Neural progenitor cell (in vitro differentiated cells): ENCODE measurements at regions not wholly inside any gene's neighbourhood (a gene's known extent, or its start where the extent isn't known, plus 50 kb on each side); places are given as distances from the start of the nearest gene placed in this dataset.

Experiments
- DNase-seq: peaks from one replicate; pipeline ENCODE4 v3.0.0-alpha.2; 2016; ENCODE audit warnings: low spot score
- H2AFZ ChIP-seq: fragments of 200-600 bp; sonication (generic); replicated peaks from 2 replicates; pipeline ENCODE4 v1.6.1; 2016; ENCODE audit warnings: antibody characterized with exemption
- H3F3A ChIP-seq: fragments of 200-600 bp; sonication (generic); 2 replicates; pipeline ENCODE4 v1.6.1; 2016; ENCODE audit warnings: antibody characterized with exemption, low read depth
- H3K27ac ChIP-seq: fragments of 200-600 bp; sonication (generic); 2 replicates; pipeline ENCODE4 v1.5.1; 2016; ENCODE audit warnings: mild to moderate bottlenecking
- H3K27me3 ChIP-seq: fragments of 200-600 bp; sonication (generic); 2 replicates; pipeline ENCODE4 v1.6.1; 2016; ENCODE audit warnings: mild to moderate bottlenecking, moderate library complexity
- H3K36me3 ChIP-seq: fragments of 200-600 bp; sonication (generic); 2 replicates; pipeline ENCODE4 v1.5.1; 2016
- H3K4me1 ChIP-seq: fragments of 200-600 bp; sonication (generic); 2 replicates; pipeline ENCODE4 v1.6.1; 2016; ENCODE audit warnings: mixed run types
- H3K4me2 ChIP-seq: fragments of 200-600 bp; sonication (generic); 2 replicates; pipeline ENCODE4 v1.6.1; 2016
- H3K4me3 ChIP-seq: fragments of 200-600 bp; sonication (generic); 2 replicates; pipeline ENCODE4 v1.5.1; 2016
- H3K79me2 ChIP-seq: fragments of 200-600 bp; sonication (generic); 2 replicates; pipeline ENCODE4 v1.6.1; 2016; ENCODE audit warnings: low read depth
- H3K9ac ChIP-seq: fragments of 200-600 bp; sonication (generic); 2 replicates; pipeline ENCODE4 v1.6.1; 2016
- H3K9me3 ChIP-seq: fragments of 200-600 bp; sonication (generic); 2 replicates; pipeline ENCODE4 v1.5.1; 2016; ENCODE audit warnings: low read depth
- H4K20me1 ChIP-seq: fragments of 200-600 bp; sonication (generic); 2 replicates; pipeline ENCODE4 v1.6.1; 2016; ENCODE audit warnings: low read depth
- H3K27ac Mint-ChIP-seq: 3 replicates; pipeline ENCODE4 v1.8.0; 2021; ENCODE audit warnings: mixed read lengths
- H3K27me3 Mint-ChIP-seq: 2 replicates; pipeline ENCODE4 v1.8.0; 2022; ENCODE audit warnings: low read depth, mild to moderate bottlenecking, inconsistent platforms, moderate library complexity, mixed read lengths; ENCODE audit not compliant: insufficient read depth
- H3K36me3 Mint-ChIP-seq: 3 replicates; pipeline ENCODE4 v1.8.0; 2021; ENCODE audit warnings: mixed read lengths
- H3K4me1 Mint-ChIP-seq: 3 replicates; pipeline ENCODE4 v1.8.0; 2021; ENCODE audit warnings: mixed read lengths
- H3K4me3 Mint-ChIP-seq: 3 replicates; pipeline ENCODE4 v1.8.0; 2021; ENCODE audit warnings: mild to moderate bottlenecking, moderate library complexity, mixed read lengths
- H3K9me3 Mint-ChIP-seq: 3 replicates; pipeline ENCODE4 v1.8.0; 2020; ENCODE audit warnings: mixed read lengths
- CTCF ChIP-seq: fragments of 200-600 bp; sonication (generic); IDR thresholded peaks from 2 replicates; pipeline ENCODE4 v1.5.1; 2017; ENCODE audit warnings: antibody characterized with exemption, mild to moderate bottlenecking
- EZH2 ChIP-seq: fragments of 200-600 bp; sonication (generic); IDR thresholded peaks from 2 replicates; pipeline ENCODE4 v1.6.1; 2017; ENCODE audit warnings: antibody characterized with exemption, mild to moderate bottlenecking, moderate library complexity
- EZH2phosphoT487 ChIP-seq: fragments of 200-600 bp; sonication (generic); IDR thresholded peaks from 2 replicates; pipeline ENCODE4 v1.6.1; 2017; ENCODE audit warnings: antibody characterized with exemption

DNA sequence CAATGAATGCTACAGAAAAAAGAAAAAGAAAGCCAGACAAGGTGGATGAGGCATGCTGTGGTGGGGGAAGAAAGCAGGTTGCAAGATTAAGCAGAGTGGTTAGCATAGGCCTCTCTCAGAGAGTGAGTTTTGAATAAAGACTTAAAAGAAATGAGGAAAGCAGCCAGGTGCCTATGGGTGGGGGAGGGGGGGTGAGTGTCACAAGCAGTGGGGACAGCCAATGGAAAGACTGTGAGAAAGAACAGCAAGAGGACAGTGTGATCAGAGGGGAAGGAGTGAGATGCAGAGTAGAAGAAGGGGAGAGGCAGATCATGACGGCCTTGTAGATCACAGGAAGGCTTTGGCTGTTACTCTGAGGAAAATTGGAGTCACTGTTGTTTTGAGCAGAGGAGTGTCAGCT lies 162.5 kb downstream of the SOX3 start:
- Mint-ChIP-seq H3K4me3 (no peak overlapping the region), H3K27me3 (no peaks in the 10 kb centered on the region), H3K36me3 (no peaks in the 10 kb centered on the region), H3K27ac (no peak overlapping the region), H3K9me3 (no peaks in the 10 kb centered on the region), H3K4me1 (peaks cover 7% of the 10 kb centered on the region)
- DNase-seq: no peak
- TF ChIP-seq EZH2 (no peak), EZH2phosphoT487 (no peak), CTCF (no peak)
- Histone ChIP-seq H3F3A (no peaks in the 10 kb centered on the region), H3K9ac (no peak overlapping the region), H4K20me1 (no peaks in the 10 kb centered on the region), H3K36me3 (no peaks in the 10 kb centered on the region), H3K79me2 (no peaks in the 10 kb centered on the region), H3K27me3 (no peaks in the 10 kb centered on the region), H3K4me2 (no peak overlapping the region), H3K4me3 (no peak overlapping the region), H3K9me3 (no peaks in the 10 kb centered on the region), H3K27ac (no peak overlapping the region), H3K4me1 (no peaks in the 10 kb centered on the region), H2AFZ (no peak overlapping the region)

- no peaks in the 10 kb centered on the region for H3K36me3 ChIP-seq
- Mint-ChIP-seq H3K36me3 (no peaks in the 10 kb centered on the region), H3K27me3 (peaks cover 5% of the 10 kb centered on the region), H3K4me3 (no peak overlapping the region), H3K4me1 (no peaks in the 10 kb centered on the region), H3K27ac (no peak overlapping the region), H3K9me3 (peaks cover 6% of the 10 kb centered on the region)
- H2AFZ ChIP-seq: no peak overlapping the region
- H3K27ac ChIP-seq: no peak overlapping the region
- no peaks in the 10 kb centered on the region for H3F3A ChIP-seq
- H3K4me3 ChIP-seq: no peak overlapping the region
- H3K4me2 ChIP-seq: no peak overlapping the region
- DNase-seq: no peak
- no peak overlapping the region for H3K9ac ChIP-seq
- no peaks in the 10 kb centered on the region for H3K9me3 ChIP-seq
- TF ChIP-seq EZH2phosphoT487 (no peak), CTCF (no peak), EZH2 (no peak)
- H3K79me2 ChIP-seq: no peaks in the 10 kb centered on the region
- H3K27me3 ChIP-seq: no peaks in the 10 kb centered on the region
- H3K4me1 ChIP-seq: no peaks in the 10 kb centered on the region
- H4K20me1 ChIP-seq: no peaks in the 10 kb centered on the region
Observed at GRCh38 chrX:140337263-140337662, 167.6 kb downstream of the SOX3 start.

DNA sequence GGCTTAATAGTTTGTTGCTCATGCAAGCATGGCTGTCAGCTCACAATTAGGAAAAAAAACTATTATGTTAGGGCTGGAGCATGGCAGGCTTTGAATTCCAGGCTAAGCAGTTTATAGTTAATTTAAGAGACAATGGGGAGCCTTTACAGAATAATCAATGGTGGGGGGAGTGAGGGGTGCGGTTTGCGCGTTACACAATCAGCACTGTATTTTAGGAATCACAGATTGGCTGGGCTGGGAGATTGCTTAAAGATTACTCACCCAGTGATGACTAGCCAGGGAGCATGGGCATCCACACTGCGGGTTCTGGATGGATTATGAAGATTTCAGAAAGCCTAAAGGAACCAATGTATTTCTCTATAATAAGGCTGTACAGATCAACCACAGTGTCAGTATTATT lies 186.6 kb downstream of the SOX3 start:
- H4K20me1 ChIP-seq: no peaks in the 10 kb centered on the region
- no peak overlapping the region for H2AFZ ChIP-seq
- H3K27ac ChIP-seq: no peak overlapping the region
- no peaks in the 10 kb centered on the region for H3K4me1 ChIP-seq
- H3K36me3 Mint-ChIP-seq: no peaks in the 10 kb centered on the region
- no peaks in the 10 kb centered on the region for H3K27me3 Mint-ChIP-seq
- H3K79me2 ChIP-seq: no peaks in the 10 kb centered on the region
- H3K27me3 ChIP-seq: no peaks in the 10 kb centered on the region
- peak; percentile 7 for DNase-seq
- no peak overlapping the region for H3K4me3 ChIP-seq
- H3K9me3 Mint-ChIP-seq: peaks cover 5% of the 10 kb centered on the region
- TF ChIP-seq CTCF (no peak), EZH2phosphoT487 (no peak)
- H3K4me1 Mint-ChIP-seq: peaks cover 9% of the 10 kb centered on the region
- no peak overlapping the region for H3K4me3 Mint-ChIP-seq
- no peaks in the 10 kb centered on the region for H3K36me3 ChIP-seq
- no peaks in the 10 kb centered on the region for H3F3A ChIP-seq
- H3K4me2 ChIP-seq: no peak overlapping the region
- no peak overlapping the region for H3K9ac ChIP-seq
- no peaks in the 10 kb centered on the region for H3K9me3 ChIP-seq
- no peak overlapping the region for H3K27ac Mint-ChIP-seq

DNA sequence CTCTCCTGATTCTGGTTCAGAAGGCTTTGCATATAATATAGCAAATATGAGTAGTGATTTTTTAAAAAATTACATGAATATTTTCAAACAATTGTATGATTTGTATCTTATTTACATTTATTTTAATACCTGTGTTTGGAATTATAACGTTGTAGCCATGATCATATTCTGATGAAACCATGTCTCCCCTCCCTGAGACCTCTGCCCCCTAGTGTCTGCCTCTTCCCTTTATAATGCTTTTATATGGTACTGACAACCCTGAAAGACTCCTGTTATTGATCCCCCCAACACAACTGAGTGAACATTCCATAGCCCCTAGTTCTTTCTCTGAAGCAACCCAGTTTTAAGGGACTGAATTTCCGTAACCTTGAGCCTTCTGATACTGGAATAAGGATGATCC lies 187.4 kb downstream of the SOX3 start:
- no peaks in the 10 kb centered on the region for H3K9me3 ChIP-seq
- no peak for TF ChIP-seq EZH2phosphoT487
- TF ChIP-seq CTCF: peak; percentile 29
- no peak for TF ChIP-seq EZH2
- Mint-ChIP-seq H3K4me3 (no peak overlapping the region), H3K27ac (no peak overlapping the region), H3K36me3 (no peaks in the 10 kb centered on the region), H3K4me1 (peaks cover 9% of the 10 kb centered on the region), H3K27me3 (no peaks in the 10 kb centered on the region), H3K9me3 (peaks cover 5% of the 10 kb centered on the region)
- H2AFZ ChIP-seq: no peak overlapping the region
- H3K79me2 ChIP-seq: no peaks in the 10 kb centered on the region
- no peak overlapping the region for H3K4me2 ChIP-seq
- H3K36me3 ChIP-seq: no peaks in the 10 kb centered on the region
- no peak overlapping the region for H3K9ac ChIP-seq
- no peaks in the 10 kb centered on the region for H3K4me1 ChIP-seq
- H3K27ac ChIP-seq: no peak overlapping the region
- no peaks in the 10 kb centered on the region for H3K27me3 ChIP-seq
- no peaks in the 10 kb centered on the region for H3F3A ChIP-seq
- H4K20me1 ChIP-seq: no peaks in the 10 kb centered on the region
- DNase-seq: no peak
- no peak overlapping the region for H3K4me3 ChIP-seq
